KMS-11 (cell line): ENCODE measurements at regions not wholly inside any gene's neighbourhood (a gene's known extent, or its start where the extent isn't known, plus 50 kb on each side); places are given as distances from the start of the nearest gene placed in this dataset.
A peak's percentile ranks its signal among the peaks of the same experiment; 100 is the strongest.

Experiments
- H2AFZ ChIP-seq: fragments of 200-600 bp; sonication (generic); 2 replicates; pipeline ENCODE4 v1.6.1; 2016; ENCODE audit warnings: antibody characterized with exemption, mixed run types, low read depth
- H3K27ac ChIP-seq: fragments of 200-600 bp; sonication (generic); 2 replicates; pipeline ENCODE4 v1.6.1; 2016; ENCODE audit warnings: mild to moderate bottlenecking, mixed run types
- H3K27me3 ChIP-seq: fragments of 200-600 bp; sonication (generic); 2 replicates; pipeline ENCODE4 v1.6.1; 2017; ENCODE audit warnings: mild to moderate bottlenecking, low read depth, mixed run types, moderate library complexity; ENCODE audit not compliant: insufficient read depth
- H3K36me3 ChIP-seq: fragments of 200-600 bp; sonication (generic); 2 replicates; pipeline ENCODE4 v1.6.1; 2017; ENCODE audit warnings: mild to moderate bottlenecking, mixed run types; ENCODE audit not compliant: insufficient read depth
- H3K4me1 ChIP-seq: fragments of 200-600 bp; sonication (generic); 2 replicates; pipeline ENCODE4 v1.6.1; 2016; ENCODE audit warnings: mild to moderate bottlenecking, low read depth, mixed run types; ENCODE audit not compliant: poor library complexity, severe bottlenecking
- H3K4me2 ChIP-seq: fragments of 200-600 bp; sonication (generic); 2 replicates; pipeline ENCODE4 v1.7.0; 2016; ENCODE audit warnings: mild to moderate bottlenecking, mixed run types
- H3K4me3 ChIP-seq: fragments of 200-600 bp; sonication (generic); IDR thresholded peaks from 2 replicates; pipeline ENCODE4 v1.6.1; 2017; ENCODE audit warnings: low read depth, low read length, mixed read lengths; ENCODE audit not compliant: insufficient read depth
- H3K79me2 ChIP-seq: fragments of 200-600 bp; sonication (generic); 2 replicates; pipeline ENCODE4 v1.6.1; 2016; ENCODE audit warnings: low read depth, mixed run types; ENCODE audit not compliant: insufficient read depth
- H3K9ac ChIP-seq: fragments of 200-600 bp; sonication (generic); 2 replicates; pipeline ENCODE4 v1.6.1; 2016; ENCODE audit warnings: mild to moderate bottlenecking, mixed run types
- H4K20me1 ChIP-seq: fragments of 200-600 bp; sonication (generic); 2 replicates; pipeline ENCODE4 v1.6.1; 2016; ENCODE audit warnings: mild to moderate bottlenecking, mixed run types; ENCODE audit not compliant: insufficient read depth
- TF ChIP-seq, protein P1 (sequence below): fragments of 200-600 bp; sonication (generic); conservative IDR thresholded peaks from 2 replicates; pipeline ENCODE4 v1.6.1; 2017; ENCODE audit warnings: low read depth, mild to moderate bottlenecking, antibody characterized with exemption, low read length, moderate library complexity, mixed read lengths

DNA sequence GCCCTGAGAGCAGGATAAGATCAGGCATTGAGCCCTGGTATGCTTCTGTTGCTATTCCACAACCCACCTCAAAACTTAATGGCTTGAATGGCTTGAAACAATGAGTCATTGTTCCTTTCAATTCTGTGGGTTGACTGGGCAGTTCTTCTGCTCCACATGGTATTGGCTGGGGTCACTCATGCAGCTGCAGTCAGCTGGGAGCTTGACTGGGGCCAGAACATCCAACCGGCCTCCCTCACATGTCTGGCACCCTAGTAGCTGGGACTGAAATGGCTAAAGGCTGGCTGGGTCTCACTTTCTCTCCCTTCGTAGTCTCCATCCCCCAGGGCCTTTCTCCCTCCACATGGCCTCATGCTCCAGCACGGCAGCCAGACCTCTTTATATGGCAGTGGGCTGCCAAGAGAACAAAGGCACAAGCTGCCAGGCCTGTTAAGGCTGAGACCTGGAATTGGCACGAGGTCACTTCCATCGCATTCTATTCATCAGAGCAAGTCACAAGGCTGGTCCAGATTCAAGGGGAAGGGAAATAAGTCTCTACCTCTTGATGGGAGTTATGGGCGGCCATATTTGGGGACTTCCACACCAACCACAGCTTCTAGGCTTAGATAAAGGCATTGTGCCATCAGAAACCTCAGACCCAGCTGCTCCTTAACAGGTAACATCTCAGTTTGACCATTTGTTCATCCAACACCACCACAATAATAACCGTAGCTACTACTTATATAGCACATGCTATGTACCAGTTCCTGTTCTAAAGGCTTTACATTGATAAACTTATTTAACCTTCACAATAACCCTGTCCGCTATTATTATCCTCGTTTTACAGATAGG, 159.7 kb upstream of the ATP6AP2 start:
- TF ChIP-seq, protein P1, sequence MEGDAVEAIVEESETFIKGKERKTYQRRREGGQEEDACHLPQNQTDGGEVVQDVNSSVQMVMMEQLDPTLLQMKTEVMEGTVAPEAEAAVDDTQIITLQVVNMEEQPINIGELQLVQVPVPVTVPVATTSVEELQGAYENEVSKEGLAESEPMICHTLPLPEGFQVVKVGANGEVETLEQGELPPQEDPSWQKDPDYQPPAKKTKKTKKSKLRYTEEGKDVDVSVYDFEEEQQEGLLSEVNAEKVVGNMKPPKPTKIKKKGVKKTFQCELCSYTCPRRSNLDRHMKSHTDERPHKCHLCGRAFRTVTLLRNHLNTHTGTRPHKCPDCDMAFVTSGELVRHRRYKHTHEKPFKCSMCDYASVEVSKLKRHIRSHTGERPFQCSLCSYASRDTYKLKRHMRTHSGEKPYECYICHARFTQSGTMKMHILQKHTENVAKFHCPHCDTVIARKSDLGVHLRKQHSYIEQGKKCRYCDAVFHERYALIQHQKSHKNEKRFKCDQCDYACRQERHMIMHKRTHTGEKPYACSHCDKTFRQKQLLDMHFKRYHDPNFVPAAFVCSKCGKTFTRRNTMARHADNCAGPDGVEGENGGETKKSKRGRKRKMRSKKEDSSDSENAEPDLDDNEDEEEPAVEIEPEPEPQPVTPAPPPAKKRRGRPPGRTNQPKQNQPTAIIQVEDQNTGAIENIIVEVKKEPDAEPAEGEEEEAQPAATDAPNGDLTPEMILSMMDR: no peak
- H3K27ac ChIP-seq: peak overlapping the region; percentile 97
- H4K20me1 ChIP-seq: no peaks in the 10 kb centered on the region
- H3K4me1 ChIP-seq: peaks cover 68% of the 10 kb centered on the region
- H3K9ac ChIP-seq: peak overlapping the region; percentile 65
- no peaks in the 10 kb centered on the region for H3K36me3 ChIP-seq
- H3K27me3 ChIP-seq: no peaks in the 10 kb centered on the region
- H3K4me2 ChIP-seq: peak overlapping the region; percentile 55
- H2AFZ ChIP-seq: peak overlapping the region; percentile 50; the same call in 1 of the 2 replicates
- no peak overlapping the region for H3K4me3 ChIP-seq
- H3K79me2 ChIP-seq: no peaks in the 10 kb centered on the region

DNA sequence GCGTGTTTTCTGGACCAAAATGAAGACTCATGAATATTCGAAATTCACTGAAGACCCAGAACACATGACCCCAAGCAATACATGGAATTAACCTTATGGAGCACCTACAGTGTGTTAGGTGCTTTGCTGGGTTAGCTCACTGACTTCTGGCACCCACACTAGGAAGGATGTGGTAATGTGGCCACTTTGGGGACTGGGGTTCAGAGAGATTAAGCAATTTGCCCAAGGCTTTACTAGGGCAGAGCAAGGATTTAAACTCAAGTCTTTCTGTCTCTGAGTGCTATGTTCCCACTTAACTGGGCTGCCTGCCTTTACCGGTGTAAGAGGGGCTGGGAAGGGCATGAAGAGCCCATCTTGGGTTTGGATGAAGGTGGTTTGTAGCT, 162.0 kb upstream of the ATP6AP2 start:
- H3K4me3 ChIP-seq: no peak overlapping the region
- H3K36me3 ChIP-seq: no peaks in the 10 kb centered on the region
- H3K27ac ChIP-seq: no peak overlapping the region
- H2AFZ ChIP-seq: no peak overlapping the region
- no peak overlapping the region for H3K9ac ChIP-seq
- peaks cover 61% of the 10 kb centered on the region for H3K4me1 ChIP-seq
- H3K4me2 ChIP-seq: no peak overlapping the region
- no peaks in the 10 kb centered on the region for H3K27me3 ChIP-seq
- no peaks in the 10 kb centered on the region for H4K20me1 ChIP-seq
- no peaks in the 10 kb centered on the region for H3K79me2 ChIP-seq
- TF ChIP-seq, protein P1: no peak

DNA sequence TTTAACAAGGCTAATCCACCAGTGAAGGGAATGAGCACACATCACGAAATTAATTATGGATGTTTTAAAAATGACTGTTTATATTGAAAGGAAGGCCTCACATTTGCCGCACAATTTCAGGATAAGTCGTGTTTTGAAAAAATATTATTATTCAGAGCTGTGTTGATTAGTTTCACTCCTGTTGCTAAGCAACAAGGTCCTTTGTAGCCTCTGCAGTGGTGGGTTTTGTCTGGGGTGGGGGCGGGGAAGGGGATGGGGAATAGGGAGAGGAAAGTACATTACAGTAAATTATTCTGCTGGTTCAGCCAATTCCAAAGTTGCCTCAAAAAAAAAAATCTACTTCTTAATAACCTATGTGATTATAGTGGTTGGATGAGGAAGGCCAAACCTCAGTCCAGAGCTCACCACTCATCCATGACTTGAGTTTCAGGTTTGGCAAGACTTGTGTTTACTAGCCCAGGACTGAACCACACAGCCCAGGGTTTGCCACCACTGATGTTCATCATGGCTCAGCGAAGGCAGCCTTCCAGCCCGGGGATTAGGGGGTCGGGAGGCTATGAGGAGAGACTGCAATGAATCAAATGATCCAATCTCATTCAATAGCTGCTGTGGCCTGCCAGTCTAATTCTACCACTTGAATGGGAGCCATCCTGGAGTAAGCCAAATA, 162.5 kb upstream of the ATP6AP2 start:
- TF ChIP-seq, protein P1: no peak
- H2AFZ ChIP-seq: no peak overlapping the region
- H3K4me2 ChIP-seq: no peak overlapping the region
- no peaks in the 10 kb centered on the region for H3K36me3 ChIP-seq
- no peak overlapping the region for H3K27ac ChIP-seq
- H3K9ac ChIP-seq: no peak overlapping the region
- no peaks in the 10 kb centered on the region for H3K79me2 ChIP-seq
- no peaks in the 10 kb centered on the region for H3K27me3 ChIP-seq
- peaks cover 55% of the 10 kb centered on the region for H3K4me1 ChIP-seq
- no peak overlapping the region for H3K4me3 ChIP-seq
- no peaks in the 10 kb centered on the region for H4K20me1 ChIP-seq

DNA sequence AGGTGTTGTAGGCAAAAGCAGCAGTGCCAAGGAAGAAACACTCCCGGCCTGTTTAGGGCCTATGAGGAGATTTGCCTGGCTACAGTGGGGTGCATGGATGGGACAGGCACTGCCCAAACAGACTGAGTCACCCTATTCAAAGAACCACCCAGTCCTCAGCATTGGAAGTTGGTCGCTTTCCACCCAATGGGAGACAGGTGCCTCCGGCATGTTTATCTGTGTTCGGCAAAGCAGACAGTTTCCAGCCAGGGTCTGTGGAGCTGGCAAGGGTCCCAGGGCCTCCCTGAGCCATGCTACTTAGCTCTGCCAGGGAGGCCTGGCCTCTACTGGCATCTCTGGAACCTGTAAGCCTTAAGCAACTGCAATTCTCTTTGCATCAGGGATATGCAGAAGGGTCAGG, 165.1 kb upstream of the ATP6AP2 start:
- Histone ChIP-seq H3K27me3 (no peaks in the 10 kb centered on the region), H3K9ac (no peak overlapping the region), H3K36me3 (no peaks in the 10 kb centered on the region), H3K79me2 (no peaks in the 10 kb centered on the region), H2AFZ (no peak overlapping the region), H3K4me1 (peaks cover 29% of the 10 kb centered on the region), H3K27ac (no peak overlapping the region), H3K4me3 (no peak overlapping the region), H4K20me1 (no peaks in the 10 kb centered on the region), H3K4me2 (no peak overlapping the region)
- TF ChIP-seq, protein P1: no peak
